Thyroid gland (tissue), 4 donors: ENCODE measurements at regions not wholly inside any gene's neighbourhood (a gene's known extent, or its start where the extent isn't known, plus 50 kb on each side); places are given as distances from the start of the nearest gene placed in this dataset.

Experiments
- CTCF ChIP-seq, 6 experiments: fragments of 200-600 bp in 3 of 6; fragments of 450-650 bp in 3 of 6; sonication (generic) in 3 of 6; IDR thresholded peaks; one replicate each; pipeline ENCODE4 v1.5.1; 2016 to 2019; ENCODE audit warnings: antibody characterized with exemption in 6 of 6, mild to moderate bottlenecking in 2 of 6, inconsistent platforms in 1 of 6, moderate library complexity in 1 of 6
- POLR2A ChIP-seq, 2 donors: fragments of 450-650 bp; IDR thresholded peaks; one replicate each; pipeline ENCODE4 v1.6.1; 2017; ENCODE audit warnings: antibody characterized with exemption in 2 of 2, mild to moderate bottlenecking in 2 of 2, moderate library complexity in 1 of 2

GRCh38 chr1:62381831-62382657 is 54.8 kb upstream of the USP1 start:
- TF ChIP-seq POLR2A (IDR thresholded peaks at IDR 0.05) (no peak), CTCF (IDR thresholded peaks at IDR 0.05) (no peak)
